DOHH2 (cell line): ENCODE measurements at regions not wholly inside any gene's neighbourhood (a gene's known extent, or its start where the extent isn't known, plus 50 kb on each side); places are given as distances from the start of the nearest gene placed in this dataset.

Experiments used
- CTCF ChIP-seq: fragments of 200-600 bp; sonication (generic); IDR thresholded peaks from one replicate; pipeline ENCODE4 v1.5.1; 2014; ENCODE audit warnings: antibody characterized with exemption, mild to moderate bottlenecking, low read depth, low read length; ENCODE audit not compliant: poor library complexity, severe bottlenecking
- EZH2phosphoT487 ChIP-seq: fragments of 200-600 bp; sonication (generic); IDR thresholded peaks from 2 replicates; pipeline ENCODE4 v1.6.1; 2017; ENCODE audit warnings: borderline replicate concordance, mild to moderate bottlenecking, antibody characterized with exemption, low read length, moderate library complexity, mixed read lengths

DNA sequence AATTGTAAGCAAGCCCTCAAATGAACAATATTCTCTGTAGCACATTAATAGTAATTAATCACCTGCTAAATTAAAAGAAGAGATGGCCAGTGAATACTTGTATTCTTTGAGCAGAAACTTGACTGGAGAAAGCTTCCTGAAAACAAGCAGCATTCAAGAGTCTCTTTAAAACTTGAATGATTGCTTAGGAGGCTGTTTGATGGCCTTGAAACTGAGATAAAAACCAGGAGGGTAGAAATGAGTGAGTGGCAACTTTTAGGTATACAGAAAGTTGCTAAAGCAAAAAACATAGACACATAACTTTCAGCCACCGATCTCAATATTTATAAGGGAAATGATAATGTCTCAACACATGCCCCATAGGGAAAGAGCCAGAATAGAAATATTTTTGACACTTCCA is 234.8 kb upstream of the FMN2 start:
- TF ChIP-seq CTCF (no peak), EZH2phosphoT487 (no peak)
